Neural progenitor cell (in vitro differentiated cells): ENCODE measurements at regions not wholly inside any gene's neighbourhood (a gene's known extent, or its start where the extent isn't known, plus 50 kb on each side); places are given as distances from the start of the nearest gene placed in this dataset.

Experiments used
- DNase-seq: peaks from one replicate; pipeline ENCODE4 v3.0.0-alpha.2; 2016; ENCODE audit warnings: low spot score
- H2AFZ ChIP-seq: fragments of 200-600 bp; sonication (generic); replicated peaks from 2 replicates; pipeline ENCODE4 v1.6.1; 2016; ENCODE audit warnings: antibody characterized with exemption
- H3F3A ChIP-seq: fragments of 200-600 bp; sonication (generic); 2 replicates; pipeline ENCODE4 v1.6.1; 2016; ENCODE audit warnings: antibody characterized with exemption, low read depth
- H3K27ac ChIP-seq: fragments of 200-600 bp; sonication (generic); 2 replicates; pipeline ENCODE4 v1.5.1; 2016; ENCODE audit warnings: mild to moderate bottlenecking
- H3K27me3 ChIP-seq: fragments of 200-600 bp; sonication (generic); 2 replicates; pipeline ENCODE4 v1.6.1; 2016; ENCODE audit warnings: mild to moderate bottlenecking, moderate library complexity
- H3K36me3 ChIP-seq: fragments of 200-600 bp; sonication (generic); 2 replicates; pipeline ENCODE4 v1.5.1; 2016
- H3K4me1 ChIP-seq: fragments of 200-600 bp; sonication (generic); 2 replicates; pipeline ENCODE4 v1.6.1; 2016; ENCODE audit warnings: mixed run types
- H3K4me2 ChIP-seq: fragments of 200-600 bp; sonication (generic); 2 replicates; pipeline ENCODE4 v1.6.1; 2016
- H3K4me3 ChIP-seq: fragments of 200-600 bp; sonication (generic); 2 replicates; pipeline ENCODE4 v1.5.1; 2016
- H3K79me2 ChIP-seq: fragments of 200-600 bp; sonication (generic); 2 replicates; pipeline ENCODE4 v1.6.1; 2016; ENCODE audit warnings: low read depth
- H3K9ac ChIP-seq: fragments of 200-600 bp; sonication (generic); 2 replicates; pipeline ENCODE4 v1.6.1; 2016
- H3K9me3 ChIP-seq: fragments of 200-600 bp; sonication (generic); 2 replicates; pipeline ENCODE4 v1.5.1; 2016; ENCODE audit warnings: low read depth
- H4K20me1 ChIP-seq: fragments of 200-600 bp; sonication (generic); 2 replicates; pipeline ENCODE4 v1.6.1; 2016; ENCODE audit warnings: low read depth
- H3K27ac Mint-ChIP-seq: 3 replicates; pipeline ENCODE4 v1.8.0; 2021; ENCODE audit warnings: mixed read lengths
- H3K27me3 Mint-ChIP-seq: 2 replicates; pipeline ENCODE4 v1.8.0; 2022; ENCODE audit warnings: low read depth, mild to moderate bottlenecking, inconsistent platforms, moderate library complexity, mixed read lengths; ENCODE audit not compliant: insufficient read depth
- H3K36me3 Mint-ChIP-seq: 3 replicates; pipeline ENCODE4 v1.8.0; 2021; ENCODE audit warnings: mixed read lengths
- H3K4me1 Mint-ChIP-seq: 3 replicates; pipeline ENCODE4 v1.8.0; 2021; ENCODE audit warnings: mixed read lengths
- H3K4me3 Mint-ChIP-seq: 3 replicates; pipeline ENCODE4 v1.8.0; 2021; ENCODE audit warnings: mild to moderate bottlenecking, moderate library complexity, mixed read lengths
- H3K9me3 Mint-ChIP-seq: 3 replicates; pipeline ENCODE4 v1.8.0; 2020; ENCODE audit warnings: mixed read lengths
- EZH2 ChIP-seq: fragments of 200-600 bp; sonication (generic); IDR thresholded peaks from 2 replicates; pipeline ENCODE4 v1.6.1; 2017; ENCODE audit warnings: antibody characterized with exemption, mild to moderate bottlenecking, moderate library complexity
- EZH2phosphoT487 ChIP-seq: fragments of 200-600 bp; sonication (generic); IDR thresholded peaks from 2 replicates; pipeline ENCODE4 v1.6.1; 2017; ENCODE audit warnings: antibody characterized with exemption
- TF ChIP-seq, protein P1 (sequence below): fragments of 200-600 bp; sonication (generic); IDR thresholded peaks from 2 replicates; pipeline ENCODE4 v1.5.1; 2017; ENCODE audit warnings: antibody characterized with exemption, mild to moderate bottlenecking

DNA sequence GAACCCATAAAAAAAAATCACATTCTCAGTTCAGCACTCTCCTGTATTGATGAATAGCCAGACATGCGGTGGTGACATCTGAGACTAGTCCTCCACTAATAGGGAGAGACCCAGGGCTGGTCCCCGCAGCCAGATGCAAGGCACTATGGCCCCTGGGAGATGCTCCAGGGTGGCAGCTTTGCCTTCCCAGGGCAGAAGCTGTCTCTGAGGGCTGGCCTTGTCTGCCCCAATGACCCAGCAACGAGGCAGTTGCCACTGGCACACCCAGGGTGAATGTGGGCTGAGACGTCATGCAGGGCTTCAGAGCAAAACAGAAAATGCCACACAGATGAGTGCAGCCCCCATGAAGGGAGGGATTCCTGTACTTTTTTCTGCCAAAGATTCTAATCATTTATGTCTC lies 50.1 kb upstream of the GDF10 start:
- Histone ChIP-seq H3K9me3 (no peaks in the 10 kb centered on the region), H3F3A (no peaks in the 10 kb centered on the region), H4K20me1 (no peaks in the 10 kb centered on the region), H3K79me2 (no peaks in the 10 kb centered on the region), H3K27ac (no peak overlapping the region), H3K36me3 (no peaks in the 10 kb centered on the region), H3K9ac (no peak overlapping the region), H3K27me3 (no peaks in the 10 kb centered on the region), H3K4me3 (no peak overlapping the region), H3K4me2 (no peak overlapping the region), H3K4me1 (no peaks in the 10 kb centered on the region), H2AFZ (no peak overlapping the region)
- Mint-ChIP-seq H3K4me1 (peaks cover 14% of the 10 kb centered on the region), H3K27me3 (peaks cover 13% of the 10 kb centered on the region), H3K27ac (no peak overlapping the region), H3K36me3 (no peaks in the 10 kb centered on the region), H3K4me3 (no peak overlapping the region), H3K9me3 (no peaks in the 10 kb centered on the region)
- DNase-seq = no peak
- TF ChIP-seq, protein P1, sequence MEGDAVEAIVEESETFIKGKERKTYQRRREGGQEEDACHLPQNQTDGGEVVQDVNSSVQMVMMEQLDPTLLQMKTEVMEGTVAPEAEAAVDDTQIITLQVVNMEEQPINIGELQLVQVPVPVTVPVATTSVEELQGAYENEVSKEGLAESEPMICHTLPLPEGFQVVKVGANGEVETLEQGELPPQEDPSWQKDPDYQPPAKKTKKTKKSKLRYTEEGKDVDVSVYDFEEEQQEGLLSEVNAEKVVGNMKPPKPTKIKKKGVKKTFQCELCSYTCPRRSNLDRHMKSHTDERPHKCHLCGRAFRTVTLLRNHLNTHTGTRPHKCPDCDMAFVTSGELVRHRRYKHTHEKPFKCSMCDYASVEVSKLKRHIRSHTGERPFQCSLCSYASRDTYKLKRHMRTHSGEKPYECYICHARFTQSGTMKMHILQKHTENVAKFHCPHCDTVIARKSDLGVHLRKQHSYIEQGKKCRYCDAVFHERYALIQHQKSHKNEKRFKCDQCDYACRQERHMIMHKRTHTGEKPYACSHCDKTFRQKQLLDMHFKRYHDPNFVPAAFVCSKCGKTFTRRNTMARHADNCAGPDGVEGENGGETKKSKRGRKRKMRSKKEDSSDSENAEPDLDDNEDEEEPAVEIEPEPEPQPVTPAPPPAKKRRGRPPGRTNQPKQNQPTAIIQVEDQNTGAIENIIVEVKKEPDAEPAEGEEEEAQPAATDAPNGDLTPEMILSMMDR = no peak
- TF ChIP-seq EZH2 (no peak), EZH2phosphoT487 (no peak)
